Tibial artery (tissue), 4 donors: ENCODE measurements at regions not wholly inside any gene's neighbourhood (a gene's known extent, or its start where the extent isn't known, plus 50 kb on each side); places are given as distances from the start of the nearest gene placed in this dataset.

Experiments used
- DNase-seq, 2 donors: peaks; one replicate each; pipeline ENCODE4 v3.0.0-alpha.2; 2019
- H3K27ac ChIP-seq, 2 donors: fragments of 200-600 bp; sonication (generic) in 1 of 2; 1 replicate in 1 of 2; 2 replicates in 1 of 2; pipeline ENCODE4 v1.5.1; 2018 to 2019; ENCODE audit warnings: mild to moderate bottlenecking in 1 of 2
- H3K27me3 ChIP-seq, 2 donors: fragments of 200-600 bp; sonication (generic) in 1 of 2; one replicate each; pipeline versions ENCODE4 v1.5.1 to v1.6.0; 2016 to 2019
- H3K36me3 ChIP-seq, 3 donors: fragments of 200-600 bp; sonication (generic) in 2 of 3; one replicate each; pipeline ENCODE4 v1.5.1; 2016 to 2019; ENCODE audit warnings: mild to moderate bottlenecking in 2 of 3
- H3K4me1 ChIP-seq, 4 donors: fragments of 200-600 bp; sonication (generic) in 2 of 4; 1 replicate in 3 of 4; 2 replicates in 1 of 4; pipeline ENCODE4 v1.5.1; 2016 to 2019
- H3K4me3 ChIP-seq, 2 donors: fragments of 200-600 bp; sonication (generic) in 1 of 2; 1 replicate in 1 of 2; 2 replicates in 1 of 2; pipeline ENCODE4 v1.5.1; 2018 to 2019; ENCODE audit warnings: mild to moderate bottlenecking in 2 of 2
- H3K9me3 ChIP-seq, 3 donors: fragments of 200-600 bp; sonication (generic) in 1 of 3; one replicate each; pipeline ENCODE4 v1.5.1; 2016 to 2019
- CTCF ChIP-seq, 2 experiments: fragments of 200-600 bp in 1 of 2; fragments of 450-650 bp in 1 of 2; IDR thresholded peaks; one replicate each; pipeline ENCODE4 v1.5.1; 2017 to 2019; ENCODE audit warnings: antibody characterized with exemption in 2 of 2, mild to moderate bottlenecking in 1 of 2, moderate library complexity in 1 of 2
- intact Hi-C: fragments of 100-400 bp; cut with DNase I; formaldehyde crosslinking; loops from one replicate; pipeline ENCODE4 v1.15.0; 2023; ENCODE audit warnings: low total_unique reads

GRCh38 chr5:74290634-74291241 lies 349.8 kb downstream of the ENC1 start:
- H3K36me3 ChIP-seq: no peaks in the 10 kb centered on the region
- H3K27me3 ChIP-seq: no peaks in the 10 kb centered on the region
- no peak for DNase-seq
- TF ChIP-seq CTCF (IDR thresholded peaks at IDR 0.05): no peak
- no peaks in the 10 kb centered on the region for H3K9me3 ChIP-seq
- intact Hi-C loops: no loop called here
- peaks cover 0 to 38% (median 8%) of the 10 kb centered on the region in 4 donors for H3K4me1 ChIP-seq
- H3K27ac ChIP-seq: no peak overlapping the region
- no peak overlapping the region for H3K4me3 ChIP-seq

- peak overlapping the region; percentile 49 to 61 for H3K27ac ChIP-seq
- intact Hi-C loops: no loop called here
- TF ChIP-seq CTCF (IDR thresholded peaks at IDR 0.05): no peak
- no peak overlapping the region for H3K4me3 ChIP-seq
- no peaks in the 10 kb centered on the region for H3K36me3 ChIP-seq
- peaks cover 0 to 38% (median 8%) of the 10 kb centered on the region in 4 donors for H3K4me1 ChIP-seq
- no peak for DNase-seq
- no peaks in the 10 kb centered on the region for H3K27me3 ChIP-seq
- H3K9me3 ChIP-seq: no peaks in the 10 kb centered on the region
Measured at GRCh38 chr5:74289691-74290090, 350.8 kb downstream of the ENC1 start.

GRCh38 chr5:74289238-74289637 lies 351.3 kb downstream of the ENC1 start:
- Histone ChIP-seq H3K36me3 (no peaks in the 10 kb centered on the region), H3K4me1 (peaks cover 0 to 38% (median 8%) of the 10 kb centered on the region in 4 donors), H3K27me3 (no peaks in the 10 kb centered on the region), H3K9me3 (no peaks in the 10 kb centered on the region), H3K4me3 (no peak overlapping the region), H3K27ac (peak overlapping the region; percentile 49 to 61)
- intact Hi-C loops: no loop called here
- no peak for TF ChIP-seq CTCF (IDR thresholded peaks at IDR 0.05)
- DNase-seq: no peak

- H3K27ac ChIP-seq: peak overlapping the region; percentile 30 to 61
- no peaks in the 10 kb centered on the region for H3K36me3 ChIP-seq
- peaks cover 0 to 38% (median 8%) of the 10 kb centered on the region in 4 donors for H3K4me1 ChIP-seq
- peak in 1 of 2 donors; percentile 52 for DNase-seq
- intact Hi-C loops: no loop called here
- no peaks in the 10 kb centered on the region for H3K27me3 ChIP-seq
- H3K9me3 ChIP-seq: no peaks in the 10 kb centered on the region
- no peak overlapping the region for H3K4me3 ChIP-seq
- no peak for TF ChIP-seq CTCF (IDR thresholded peaks at IDR 0.05)
Measured at GRCh38 chr5:74288448-74289108, 351.9 kb downstream of the ENC1 start.

- Histone ChIP-seq H3K9me3 (no peaks in the 10 kb centered on the region), H3K4me1 (peaks cover 0 to 33% (median 8%) of the 10 kb centered on the region in 4 donors), H3K4me3 (no peak overlapping the region), H3K36me3 (no peaks in the 10 kb centered on the region), H3K27me3 (no peaks in the 10 kb centered on the region), H3K27ac (peak overlapping the region; percentile 30 to 61)
- TF ChIP-seq CTCF (IDR thresholded peaks at IDR 0.05): no peak
- intact Hi-C loops: no loop called here
- no peak for DNase-seq
Measured at GRCh38 chr5:74288038-74288437, 352.5 kb downstream of the ENC1 start.
